ENCODE measurements at regions not wholly inside any gene's neighbourhood (a gene's known extent, or its start where the extent isn't known, plus 50 kb on each side); places are given as distances from the start of the nearest gene placed in this dataset.

DNA sequence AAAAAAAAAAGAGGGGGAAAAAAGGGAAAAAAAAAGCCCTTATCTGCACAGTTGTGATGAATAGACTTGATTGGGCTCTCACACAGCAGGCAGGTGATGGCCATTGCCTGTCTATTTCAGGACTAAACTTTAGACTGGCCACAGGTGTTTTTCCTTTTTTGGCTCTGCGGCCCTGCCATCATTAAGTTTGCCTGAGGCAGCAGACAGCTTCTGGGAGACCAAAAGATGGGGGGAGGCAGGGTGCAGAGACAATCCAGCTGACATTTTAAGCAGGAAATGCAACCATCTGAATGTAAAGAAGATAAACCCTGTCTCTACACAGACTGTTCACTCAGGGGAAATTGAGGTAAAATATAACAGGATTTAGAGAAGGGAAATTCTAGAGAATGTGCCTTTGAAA, 295.0 kb upstream of the KCNH8 start (continued):
- TF ChIP-seq EGR1 (IDR thresholded peaks at IDR 0.05; ENCODE audit: borderline replicate concordance, low read depth, low read length) (no peak), CBX5 (IDR thresholded peaks at IDR 0.05; ENCODE audit: low read depth, low read length) (no peak), JUND (IDR thresholded peaks at IDR 0.05; ENCODE audit: low read length) (no peak)

Measured in H1 (cell line).